ENCODE measurements at regions not wholly inside any gene's neighbourhood (a gene's known extent, or its start where the extent isn't known, plus 50 kb on each side); places are given as distances from the start of the nearest gene placed in this dataset.

DNA sequence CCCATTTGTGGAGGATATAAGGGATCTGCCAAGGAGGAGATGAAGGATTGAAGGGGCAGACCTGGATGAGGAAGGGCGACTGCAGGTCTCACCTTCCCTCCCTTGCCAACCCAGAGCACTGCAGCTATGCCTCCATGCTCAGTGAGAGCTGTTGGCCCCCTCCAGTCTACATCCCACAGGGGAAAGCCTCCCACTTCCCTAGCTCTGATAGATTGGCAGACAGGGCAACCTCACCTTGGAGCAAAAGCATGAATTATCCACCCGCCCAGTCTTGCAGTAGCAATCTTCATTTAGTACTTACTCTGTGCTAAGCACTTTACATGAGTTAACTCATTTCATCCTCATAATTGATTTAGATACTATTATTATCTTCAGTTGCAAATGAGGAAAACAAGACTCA lies 70.4 kb upstream of the SMNDC1 start:
- TF ChIP-seq, protein P1, sequence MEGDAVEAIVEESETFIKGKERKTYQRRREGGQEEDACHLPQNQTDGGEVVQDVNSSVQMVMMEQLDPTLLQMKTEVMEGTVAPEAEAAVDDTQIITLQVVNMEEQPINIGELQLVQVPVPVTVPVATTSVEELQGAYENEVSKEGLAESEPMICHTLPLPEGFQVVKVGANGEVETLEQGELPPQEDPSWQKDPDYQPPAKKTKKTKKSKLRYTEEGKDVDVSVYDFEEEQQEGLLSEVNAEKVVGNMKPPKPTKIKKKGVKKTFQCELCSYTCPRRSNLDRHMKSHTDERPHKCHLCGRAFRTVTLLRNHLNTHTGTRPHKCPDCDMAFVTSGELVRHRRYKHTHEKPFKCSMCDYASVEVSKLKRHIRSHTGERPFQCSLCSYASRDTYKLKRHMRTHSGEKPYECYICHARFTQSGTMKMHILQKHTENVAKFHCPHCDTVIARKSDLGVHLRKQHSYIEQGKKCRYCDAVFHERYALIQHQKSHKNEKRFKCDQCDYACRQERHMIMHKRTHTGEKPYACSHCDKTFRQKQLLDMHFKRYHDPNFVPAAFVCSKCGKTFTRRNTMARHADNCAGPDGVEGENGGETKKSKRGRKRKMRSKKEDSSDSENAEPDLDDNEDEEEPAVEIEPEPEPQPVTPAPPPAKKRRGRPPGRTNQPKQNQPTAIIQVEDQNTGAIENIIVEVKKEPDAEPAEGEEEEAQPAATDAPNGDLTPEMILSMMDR (IDR thresholded peaks at IDR 0.05), result no peak
- TF ChIP-seq EZH2 (IDR thresholded peaks at IDR 0.05; ENCODE audit: borderline replicate concordance, insufficient read depth, low read depth, low read length, poor library complexity, severe bottlenecking), result no peak

Data from B cell (primary cell).